PFSK-1 (cell line): ENCODE measurements at regions not wholly inside any gene's neighbourhood (a gene's known extent, or its start where the extent isn't known, plus 50 kb on each side); places are given as distances from the start of the nearest gene placed in this dataset.

ENCODE experiments used
- POLR2AphosphoS5 ChIP-seq: IDR thresholded peaks from 2 replicates; pipeline ENCODE4 v1.6.1; 2012; ENCODE audit warnings: low read depth, mild to moderate bottlenecking, control low read depth, low read length, moderate library complexity
- TAF1 ChIP-seq: IDR thresholded peaks from 2 replicates; pipeline ENCODE4 v1.6.1; 2012; ENCODE audit warnings: low read length, control low read depth, borderline replicate concordance; ENCODE audit not compliant: insufficient read depth

DNA sequence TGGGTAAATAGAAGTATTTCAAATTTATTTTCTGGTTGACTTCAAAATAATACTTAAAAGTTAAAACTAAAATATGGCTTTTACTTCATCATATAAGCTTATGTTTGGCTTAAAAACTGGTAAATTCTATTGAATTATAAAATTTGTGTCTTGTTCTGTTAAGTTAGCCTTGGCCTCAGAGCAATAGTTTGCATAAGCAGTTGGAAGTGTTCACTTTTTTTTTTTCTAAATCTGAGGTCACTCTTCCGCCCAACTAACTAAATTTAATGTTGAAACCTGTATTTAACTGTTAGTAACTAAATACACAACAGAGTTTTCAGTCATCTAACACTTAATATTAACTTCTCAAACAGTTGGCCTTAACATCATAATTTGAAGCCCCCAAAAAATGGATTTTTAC lies 871.7 kb upstream of the ADAMTS5 start:
- TF ChIP-seq TAF1 (no peak), POLR2AphosphoS5 (no peak)
